ENCODE measurements at regions not wholly inside any gene's neighbourhood (a gene's known extent, or its start where the extent isn't known, plus 50 kb on each side); places are given as distances from the start of the nearest gene placed in this dataset.

GRCh38 chrX:35339796-35340195, 397.2 kb downstream of the FAM47B start:
- Histone ChIP-seq H3K27me3 (no peaks in the 10 kb centered on the region), H3K4me3 (no peak overlapping the region), H3K36me3 (no peaks in the 10 kb centered on the region), H3K4me1 (no peaks in the 10 kb centered on the region), H3K27ac (no peak overlapping the region), H3K9me3 (no peaks in the 10 kb centered on the region)
- intact Hi-C loops (cut with DNase I) = no loop called here
- 66 to 79% methylated on average over 3 of the region's 3 CpGs for WGBS, 2 donors
- DNase-seq = no peak
- TF ChIP-seq POLR2A (IDR thresholded peaks at IDR 0.05) (no peak), CTCF (IDR thresholded peaks at IDR 0.05) (no peak)

DNA sequence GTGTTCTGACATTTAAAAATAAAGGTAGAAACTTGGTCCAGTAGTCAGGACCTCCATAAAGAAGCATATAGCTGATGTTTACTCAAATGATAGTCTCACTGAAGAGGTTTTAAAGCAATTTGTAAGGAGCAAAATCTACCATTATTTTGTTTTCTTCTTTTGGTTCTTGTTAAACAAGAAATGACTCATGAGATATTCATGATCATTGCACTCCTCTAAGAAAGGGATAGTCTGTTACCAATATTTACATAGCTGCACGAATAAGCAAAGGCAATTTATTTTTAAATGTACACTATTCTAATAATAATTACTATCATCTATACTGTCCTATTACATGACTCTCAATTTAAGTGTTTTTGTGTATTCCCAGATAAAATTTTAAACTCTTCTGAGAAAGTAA, 397.9 kb downstream of the FAM47B start:
- Histone ChIP-seq H3K4me1 (no peaks in the 10 kb centered on the region), H3K9me3 (no peaks in the 10 kb centered on the region), H3K4me3 (no peak overlapping the region), H3K27ac (no peak overlapping the region), H3K27me3 (no peaks in the 10 kb centered on the region), H3K36me3 (no peaks in the 10 kb centered on the region)
- intact Hi-C loops (cut with DNase I) = no loop called here
- TF ChIP-seq POLR2A (IDR thresholded peaks at IDR 0.05) (no peak), CTCF (IDR thresholded peaks at IDR 0.05) (no peak)
- DNase-seq = no peak
- WGBS, 2 donors = 32 to 36% methylated on average over 1 of the region's 1 CpG

- 13 to 37% methylated on average over 1 of the region's 1 CpG for WGBS, 2 donors
- no peak for DNase-seq
- TF ChIP-seq POLR2A (IDR thresholded peaks at IDR 0.05) (no peak), CTCF (IDR thresholded peaks at IDR 0.05) (no peak)
- Histone ChIP-seq H3K27me3 (no peaks in the 10 kb centered on the region), H3K36me3 (no peaks in the 10 kb centered on the region), H3K4me1 (no peaks in the 10 kb centered on the region), H3K9me3 (no peaks in the 10 kb centered on the region), H3K27ac (no peak overlapping the region), H3K4me3 (no peak overlapping the region)
- intact Hi-C loops (cut with DNase I) = no loop called here
Observed at GRCh38 chrX:35351212-35351611, 408.6 kb downstream of the FAM47B start.

GRCh38 chrX:35351795-35352483, 409.3 kb downstream of the FAM47B start:
- TF ChIP-seq POLR2A (IDR thresholded peaks at IDR 0.05) (no peak), CTCF (IDR thresholded peaks at IDR 0.05) (no peak)
- intact Hi-C loops (cut with DNase I) = no loop called here
- Histone ChIP-seq H3K27ac (no peak overlapping the region), H3K4me3 (no peak overlapping the region), H3K27me3 (no peaks in the 10 kb centered on the region), H3K4me1 (no peaks in the 10 kb centered on the region), H3K36me3 (no peaks in the 10 kb centered on the region), H3K9me3 (no peaks in the 10 kb centered on the region)
- 46 to 67% methylated on average over 1 to 5 of the region's 5 CpGs for WGBS, 2 donors
- no peak for DNase-seq

DNA sequence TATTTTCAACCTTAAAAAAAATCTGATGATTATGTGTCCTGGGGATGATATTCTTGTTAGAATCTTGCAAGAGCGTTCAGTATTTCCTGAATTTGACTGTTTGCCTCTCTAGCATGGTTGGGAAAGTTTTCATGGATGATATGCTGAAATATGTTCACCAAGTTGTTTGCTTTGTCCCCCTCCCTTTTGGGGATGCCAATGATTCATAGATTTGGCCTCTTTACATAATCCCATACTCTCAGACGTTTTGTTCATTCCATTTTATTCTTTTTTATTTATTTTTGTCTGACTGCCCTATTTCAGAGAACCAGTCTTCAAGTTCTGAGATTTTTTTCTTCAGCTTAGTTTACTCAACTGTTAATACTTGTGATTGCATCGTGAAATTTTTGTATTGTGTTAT, 415.1 kb downstream of the FAM47B start:
- H3K9me3 ChIP-seq = no peaks in the 10 kb centered on the region
- H3K4me1 ChIP-seq = no peaks in the 10 kb centered on the region
- no peak for DNase-seq
- H3K27ac ChIP-seq = no peak overlapping the region
- intact Hi-C loops (cut with DNase I) = no loop called here
- 46 to 56% methylated on average over 3 of the region's 3 CpGs for WGBS, 2 donors
- H3K4me3 ChIP-seq = no peak overlapping the region
- H3K27me3 ChIP-seq = no peaks in the 10 kb centered on the region
- no peaks in the 10 kb centered on the region for H3K36me3 ChIP-seq
- TF ChIP-seq POLR2A (IDR thresholded peaks at IDR 0.05) (no peak), CTCF (IDR thresholded peaks at IDR 0.05) (no peak)
